Panc1 (cell line): ENCODE measurements at regions not wholly inside any gene's neighbourhood (a gene's known extent, or its start where the extent isn't known, plus 50 kb on each side); places are given as distances from the start of the nearest gene placed in this dataset.

ENCODE experiments used
- ATAC-seq: fragments of 200-7000 bp; cut with Tn5 transposase; 2 replicates; pipeline ENCODE4 v1.9.1; 2020; ENCODE audit warnings: mild to moderate bottlenecking, moderate library complexity
- BruUV-seq: library from RNA; stranded (reverse); fragments of 400-500 nt; replicated peaks from 2 replicates; lab custom pipeline; 2021; lab: Mats Ljungman, UMichigan
- CTCF ChIA-PET: fragments of 300-600 bp; sonication (Branson Sonifier 250); formaldehyde crosslinking; loops from one replicate; lab custom pipeline; 2022; ENCODE audit warnings: antibody characterized with exemption; lab: Charles Lee
- POLR2A ChIA-PET: fragments of 300-600 bp; sonication (Branson Sonifier 250); formaldehyde crosslinking; loops from one replicate; lab custom pipeline; 2022; ENCODE audit warnings: antibody characterized with exemption; lab: Charles Lee
- DNase-seq: peaks from one replicate; pipeline ENCODE4 v3.0.0-alpha.2; 2010; ENCODE audit warnings: low read depth, low spot score
- H3K27ac ChIP-seq: 2 replicates; pipeline ENCODE4 v1.5.1; 2011; ENCODE audit warnings: mild to moderate bottlenecking, low read length, inconsistent platforms
- H3K27me3 ChIP-seq: fragments of 200-500 bp; sonication (Bioruptor generic); 2 replicates; pipeline ENCODE4 v1.6.0; 2014; ENCODE audit warnings: low read length, inconsistent platforms; ENCODE audit not compliant: control insufficient read depth, insufficient read depth
- H3K36me3 ChIP-seq: fragments of 200-500 bp; sonication (Bioruptor generic); 2 replicates; pipeline ENCODE4 v1.5.1; 2014; ENCODE audit warnings: inconsistent platforms, mild to moderate bottlenecking, low read length, moderate library complexity; ENCODE audit not compliant: control insufficient read depth, insufficient read depth
- H3K4me1 ChIP-seq: 2 replicates; pipeline ENCODE4 v1.5.1; 2011; ENCODE audit warnings: inconsistent platforms, mild to moderate bottlenecking, low read length, moderate library complexity; ENCODE audit not compliant: control insufficient read depth, insufficient read depth
- H3K4me3 ChIP-seq, 2 experiments: 2 replicates each; pipeline ENCODE4 v1.5.1; 2011 to 2012; ENCODE audit warnings: low read depth in 2 of 2, low read length in 2 of 2, mild to moderate bottlenecking in 2 of 2, inconsistent platforms in 1 of 2, moderate library complexity in 1 of 2
- H3K9me3 ChIP-seq: fragments of 200-500 bp; sonication (Bioruptor generic); 2 replicates; pipeline ENCODE4 v1.5.1; 2014; ENCODE audit warnings: low read depth, mild to moderate bottlenecking, inconsistent platforms, low read length, moderate library complexity; ENCODE audit not compliant: control insufficient read depth, insufficient read depth
- POLR2AphosphoS5 ChIP-seq: IDR thresholded peaks from 2 replicates; pipeline ENCODE4 v1.6.1; 2012; ENCODE audit warnings: mild to moderate bottlenecking, low read depth, low read length, moderate library complexity
- SIN3A ChIP-seq: IDR thresholded peaks from 2 replicates; pipeline ENCODE4 v1.6.1; 2012; ENCODE audit warnings: low read depth, mild to moderate bottlenecking, low read length, moderate library complexity, borderline replicate concordance; ENCODE audit not compliant: insufficient read depth
- TCF7L2 ChIP-seq: IDR thresholded peaks from 2 replicates; pipeline ENCODE4 v1.6.1; 2011; ENCODE audit warnings: mild to moderate bottlenecking, low read depth, low read length, inconsistent platforms
- in situ Hi-C: cut with HindIII; loops from 2 replicates; pipeline ENCODE4 v1.10.0; 2016; ENCODE audit warnings: low sequenced_read_pairs, low pct_unique_long_range_greater_than_20kb
- intact Hi-C: fragments of 100-400 bp; cut with micrococcal nuclease; formaldehyde crosslinking; loops from one replicate; pipeline ENCODE4 v1.10.0; 2022; ENCODE audit not compliant: unreplicated experiment
- TF ChIP-seq, protein P1 (sequence below): fragments of 450-650 bp; IDR thresholded peaks from 2 replicates; pipeline ENCODE4 v1.5.1; 2017; ENCODE audit warnings: mild to moderate bottlenecking
- TF ChIP-seq, protein P2 (sequence below), 2 experiments: IDR thresholded peaks; 2 replicates each; pipeline ENCODE4 v1.6.1; 2011 to 2012; ENCODE audit warnings: low read depth in 2 of 2, control low read depth in 1 of 2, low read length in 1 of 2, mild to moderate bottlenecking in 1 of 2, moderate library complexity in 1 of 2; ENCODE audit not compliant: insufficient read depth in 1 of 2

DNA sequence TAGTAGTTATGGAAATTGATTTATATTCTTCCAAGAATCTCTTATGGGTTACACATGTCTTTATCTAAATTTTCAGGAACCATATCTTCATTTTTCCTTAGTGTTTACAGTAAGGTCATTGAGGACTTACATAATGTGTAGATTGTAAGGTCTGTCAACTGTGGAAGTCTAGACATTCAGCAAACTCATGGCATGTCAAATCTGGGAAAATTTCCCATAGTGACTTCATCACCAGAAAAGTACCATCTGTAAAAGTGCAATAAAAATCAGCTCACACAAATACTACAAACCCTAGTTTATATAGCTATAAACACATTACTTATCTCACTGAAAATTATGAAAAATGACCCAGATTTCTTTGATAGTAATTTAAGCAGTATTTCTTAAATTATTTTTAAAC, 419.4 kb downstream of the MTRR start:
- Histone ChIP-seq H3K27me3 (no peaks in the 10 kb centered on the region), H3K27ac (no peak overlapping the region), H3K9me3 (no peaks in the 10 kb centered on the region), H3K4me1 (no peaks in the 10 kb centered on the region), H3K4me3 (no peak overlapping the region), H3K36me3 (no peaks in the 10 kb centered on the region)
- intact Hi-C loops (no loop called here), in situ Hi-C loops (no loop called here)
- no peak for ATAC-seq
- ChIA-PET CTCF (no interaction called here), POLR2A (no interaction called here)
- DNase-seq: no peak
- BruUV-seq: no TSS peak
- TF ChIP-seq, protein P1, sequence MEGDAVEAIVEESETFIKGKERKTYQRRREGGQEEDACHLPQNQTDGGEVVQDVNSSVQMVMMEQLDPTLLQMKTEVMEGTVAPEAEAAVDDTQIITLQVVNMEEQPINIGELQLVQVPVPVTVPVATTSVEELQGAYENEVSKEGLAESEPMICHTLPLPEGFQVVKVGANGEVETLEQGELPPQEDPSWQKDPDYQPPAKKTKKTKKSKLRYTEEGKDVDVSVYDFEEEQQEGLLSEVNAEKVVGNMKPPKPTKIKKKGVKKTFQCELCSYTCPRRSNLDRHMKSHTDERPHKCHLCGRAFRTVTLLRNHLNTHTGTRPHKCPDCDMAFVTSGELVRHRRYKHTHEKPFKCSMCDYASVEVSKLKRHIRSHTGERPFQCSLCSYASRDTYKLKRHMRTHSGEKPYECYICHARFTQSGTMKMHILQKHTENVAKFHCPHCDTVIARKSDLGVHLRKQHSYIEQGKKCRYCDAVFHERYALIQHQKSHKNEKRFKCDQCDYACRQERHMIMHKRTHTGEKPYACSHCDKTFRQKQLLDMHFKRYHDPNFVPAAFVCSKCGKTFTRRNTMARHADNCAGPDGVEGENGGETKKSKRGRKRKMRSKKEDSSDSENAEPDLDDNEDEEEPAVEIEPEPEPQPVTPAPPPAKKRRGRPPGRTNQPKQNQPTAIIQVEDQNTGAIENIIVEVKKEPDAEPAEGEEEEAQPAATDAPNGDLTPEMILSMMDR: no peak
- TF ChIP-seq TCF7L2 (no peak), POLR2AphosphoS5 (no peak), SIN3A (no peak)
- TF ChIP-seq, protein P2, sequence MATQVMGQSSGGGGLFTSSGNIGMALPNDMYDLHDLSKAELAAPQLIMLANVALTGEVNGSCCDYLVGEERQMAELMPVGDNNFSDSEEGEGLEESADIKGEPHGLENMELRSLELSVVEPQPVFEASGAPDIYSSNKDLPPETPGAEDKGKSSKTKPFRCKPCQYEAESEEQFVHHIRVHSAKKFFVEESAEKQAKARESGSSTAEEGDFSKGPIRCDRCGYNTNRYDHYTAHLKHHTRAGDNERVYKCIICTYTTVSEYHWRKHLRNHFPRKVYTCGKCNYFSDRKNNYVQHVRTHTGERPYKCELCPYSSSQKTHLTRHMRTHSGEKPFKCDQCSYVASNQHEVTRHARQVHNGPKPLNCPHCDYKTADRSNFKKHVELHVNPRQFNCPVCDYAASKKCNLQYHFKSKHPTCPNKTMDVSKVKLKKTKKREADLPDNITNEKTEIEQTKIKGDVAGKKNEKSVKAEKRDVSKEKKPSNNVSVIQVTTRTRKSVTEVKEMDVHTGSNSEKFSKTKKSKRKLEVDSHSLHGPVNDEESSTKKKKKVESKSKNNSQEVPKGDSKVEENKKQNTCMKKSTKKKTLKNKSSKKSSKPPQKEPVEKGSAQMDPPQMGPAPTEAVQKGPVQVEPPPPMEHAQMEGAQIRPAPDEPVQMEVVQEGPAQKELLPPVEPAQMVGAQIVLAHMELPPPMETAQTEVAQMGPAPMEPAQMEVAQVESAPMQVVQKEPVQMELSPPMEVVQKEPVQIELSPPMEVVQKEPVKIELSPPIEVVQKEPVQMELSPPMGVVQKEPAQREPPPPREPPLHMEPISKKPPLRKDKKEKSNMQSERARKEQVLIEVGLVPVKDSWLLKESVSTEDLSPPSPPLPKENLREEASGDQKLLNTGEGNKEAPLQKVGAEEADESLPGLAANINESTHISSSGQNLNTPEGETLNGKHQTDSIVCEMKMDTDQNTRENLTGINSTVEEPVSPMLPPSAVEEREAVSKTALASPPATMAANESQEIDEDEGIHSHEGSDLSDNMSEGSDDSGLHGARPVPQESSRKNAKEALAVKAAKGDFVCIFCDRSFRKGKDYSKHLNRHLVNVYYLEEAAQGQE (IDR thresholded peaks at IDR 0.05; ENCODE audit: insufficient read depth in 1 of 2, low read depth in 2 of 2, low read length in 1 of 2): no peak

DNA sequence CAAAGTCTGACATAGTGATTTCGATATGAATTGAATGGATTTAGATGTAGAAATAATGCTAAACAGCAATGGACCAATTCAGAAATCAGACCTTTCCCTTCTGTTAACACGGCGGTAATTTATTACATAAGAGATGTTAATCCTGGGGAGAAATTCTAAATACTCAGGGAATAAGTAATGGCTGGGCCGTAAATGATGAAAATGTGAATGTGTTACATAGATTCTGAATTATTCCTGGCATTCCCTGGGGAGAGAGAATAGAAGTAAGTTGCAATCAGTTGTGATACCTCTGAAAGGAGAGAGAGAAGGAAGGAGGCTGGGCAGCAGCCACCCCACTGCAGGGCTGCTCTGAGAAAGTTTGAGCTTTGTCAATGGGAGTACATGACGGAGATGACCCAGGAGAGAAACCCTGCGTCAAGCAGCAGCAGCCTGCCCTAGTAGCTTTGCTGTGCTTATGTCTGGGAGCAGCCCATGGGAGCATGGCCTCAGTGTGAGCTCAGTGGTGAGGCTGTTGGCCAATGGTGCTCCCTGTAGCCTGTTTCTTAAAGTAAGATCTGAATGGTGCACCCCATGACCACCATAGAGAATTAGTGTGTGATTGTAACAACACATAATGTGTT, 420.1 kb downstream of the MTRR start:
- no peak for DNase-seq
- in situ Hi-C loops: no loop called here
- POLR2A ChIA-PET: no interaction called here
- intact Hi-C loops: no loop called here
- no peaks in the 10 kb centered on the region for H3K4me1 ChIP-seq
- no peak for ATAC-seq
- no peaks in the 10 kb centered on the region for H3K27me3 ChIP-seq
- BruUV-seq: no TSS peak
- no peaks in the 10 kb centered on the region for H3K36me3 ChIP-seq
- H3K4me3 ChIP-seq: no peak overlapping the region
- TF ChIP-seq, protein P1: no peak
- TF ChIP-seq, protein P2 (IDR thresholded peaks at IDR 0.05; ENCODE audit: insufficient read depth in 1 of 2, low read depth in 2 of 2, low read length in 1 of 2): no peak
- TF ChIP-seq SIN3A (no peak), POLR2AphosphoS5 (no peak), TCF7L2 (no peak)
- CTCF ChIA-PET: no interaction called here
- no peaks in the 10 kb centered on the region for H3K9me3 ChIP-seq
- H3K27ac ChIP-seq: no peak overlapping the region
